Germinal center (tissue), 1 donor: ENCODE measurements at regions not wholly inside any gene's neighbourhood (a gene's known extent, or its start where the extent isn't known, plus 50 kb on each side); places are given as distances from the start of the nearest gene placed in this dataset.
"Not testable (repeated sequence)": the region's sequence is repeated elsewhere in the genome, so short reads cannot be mapped to it uniquely, and the experiment has no call there.

Experiments
- DNase-seq: peaks from one replicate; pipeline ENCODE4 v3.0.0; 2012; ENCODE audit warnings: mixed read lengths, low spot score

- DNase-seq, result no peak
Measured at GRCh38 chr2:224174990-224175389, 135.9 kb upstream of the SERPINE2 start.

- DNase-seq, result no peak
Measured at GRCh38 chr2:224174521-224174920, 135.4 kb upstream of the SERPINE2 start.

- no peak for DNase-seq
Measured at GRCh38 chr2:224173933-224174332, 134.8 kb upstream of the SERPINE2 start.

GRCh38 chr2:224173210-224173609 lies 134.1 kb upstream of the SERPINE2 start:
- no peak for DNase-seq

- DNase-seq, result no peak
Measured at GRCh38 chr2:224171226-224171625, 132.1 kb upstream of the SERPINE2 start.

- DNase-seq, result no peak
Measured at GRCh38 chr2:224169847-224170246, 130.8 kb upstream of the SERPINE2 start.

GRCh38 chr2:224167781-224168180 lies 128.7 kb upstream of the SERPINE2 start:
- DNase-seq, result not testable (repeated sequence)

GRCh38 chr2:224166654-224167053 lies 127.6 kb upstream of the SERPINE2 start:
- DNase-seq, result no peak

- DNase-seq, result no peak
Measured at GRCh38 chr2:224165901-224166319, 126.8 kb upstream of the SERPINE2 start.

- no peak for DNase-seq
Measured at GRCh38 chr2:224163566-224164307, 124.7 kb upstream of the SERPINE2 start.

GRCh38 chr2:224162122-224162521 lies 123.0 kb upstream of the SERPINE2 start:
- no peak for DNase-seq

GRCh38 chr2:224161712-224162111 lies 122.6 kb upstream of the SERPINE2 start:
- DNase-seq, result no peak

GRCh38 chr2:224160917-224161316 lies 121.8 kb upstream of the SERPINE2 start:
- DNase-seq, result no peak

GRCh38 chr2:224159345-224159928 lies 120.4 kb upstream of the SERPINE2 start:
- no peak for DNase-seq

GRCh38 chr2:224158831-224159230 lies 119.7 kb upstream of the SERPINE2 start:
- no peak for DNase-seq

- no peak for DNase-seq
Measured at GRCh38 chr2:224158061-224158460, 119.0 kb upstream of the SERPINE2 start.

- DNase-seq, result no peak
Measured at GRCh38 chr2:224157655-224158054, 118.6 kb upstream of the SERPINE2 start.

GRCh38 chr2:224156436-224156835 lies 117.3 kb upstream of the SERPINE2 start:
- no peak for DNase-seq

GRCh38 chr2:224155896-224156295 lies 116.8 kb upstream of the SERPINE2 start:
- DNase-seq, result no peak

- DNase-seq, result no peak
Measured at GRCh38 chr2:224155371-224155770, 116.3 kb upstream of the SERPINE2 start.

GRCh38 chr2:224151680-224152310 lies 112.7 kb upstream of the SERPINE2 start:
- DNase-seq, result no peak

- DNase-seq, result no peak
Measured at GRCh38 chr2:224151161-224151560, 112.1 kb upstream of the SERPINE2 start.

GRCh38 chr2:224148058-224148457 lies 109.0 kb upstream of the SERPINE2 start:
- DNase-seq, result not testable (repeated sequence)
